ENCODE measurements at regions not wholly inside any gene's neighbourhood (a gene's known extent, or its start where the extent isn't known, plus 50 kb on each side); places are given as distances from the start of the nearest gene placed in this dataset.

GRCh38 chr9:82499337-82499736 is 510.8 kb downstream of the SPATA31D1 start:
- no peak overlapping the region for H3K9ac ChIP-seq (ENCODE audit: low read depth, low read length, poor library complexity, severe bottlenecking)
- no peaks in the 10 kb centered on the region for H3K79me2 ChIP-seq (ENCODE audit: insufficient read depth, low read length)
- H3K4me3 ChIP-seq (ENCODE audit: low read length, poor library complexity, severe bottlenecking) = no peak overlapping the region
- no peaks in the 10 kb centered on the region for H3F3A ChIP-seq (ENCODE audit: low read depth)
- no peaks in the 10 kb centered on the region for H4K20me1 ChIP-seq (ENCODE audit: insufficient read depth, low read length, poor library complexity, severe bottlenecking)
- no peaks in the 10 kb centered on the region for H3K27me3 ChIP-seq (ENCODE audit: insufficient read depth, low read length, poor library complexity, severe bottlenecking)
- no peaks in the 10 kb centered on the region for H3K9me3 ChIP-seq (ENCODE audit: insufficient read depth, low read depth, low read length)
- no peak overlapping the region for H2AFZ ChIP-seq (ENCODE audit: low read length)
- no peaks in the 10 kb centered on the region for H3K36me3 ChIP-seq (ENCODE audit: insufficient read depth, low read length)
- no peak overlapping the region for H3K4me2 ChIP-seq (ENCODE audit: low read depth, low read length, poor library complexity, severe bottlenecking)
- H3K9me2 ChIP-seq (replicated peaks; ENCODE audit: low read depth, low read length) = no peaks in the 10 kb centered on the region
- no peaks in the 10 kb centered on the region for H3K4me1 ChIP-seq (ENCODE audit: insufficient read depth, low read length, poor library complexity, severe bottlenecking)
- TF ChIP-seq, protein P1, sequence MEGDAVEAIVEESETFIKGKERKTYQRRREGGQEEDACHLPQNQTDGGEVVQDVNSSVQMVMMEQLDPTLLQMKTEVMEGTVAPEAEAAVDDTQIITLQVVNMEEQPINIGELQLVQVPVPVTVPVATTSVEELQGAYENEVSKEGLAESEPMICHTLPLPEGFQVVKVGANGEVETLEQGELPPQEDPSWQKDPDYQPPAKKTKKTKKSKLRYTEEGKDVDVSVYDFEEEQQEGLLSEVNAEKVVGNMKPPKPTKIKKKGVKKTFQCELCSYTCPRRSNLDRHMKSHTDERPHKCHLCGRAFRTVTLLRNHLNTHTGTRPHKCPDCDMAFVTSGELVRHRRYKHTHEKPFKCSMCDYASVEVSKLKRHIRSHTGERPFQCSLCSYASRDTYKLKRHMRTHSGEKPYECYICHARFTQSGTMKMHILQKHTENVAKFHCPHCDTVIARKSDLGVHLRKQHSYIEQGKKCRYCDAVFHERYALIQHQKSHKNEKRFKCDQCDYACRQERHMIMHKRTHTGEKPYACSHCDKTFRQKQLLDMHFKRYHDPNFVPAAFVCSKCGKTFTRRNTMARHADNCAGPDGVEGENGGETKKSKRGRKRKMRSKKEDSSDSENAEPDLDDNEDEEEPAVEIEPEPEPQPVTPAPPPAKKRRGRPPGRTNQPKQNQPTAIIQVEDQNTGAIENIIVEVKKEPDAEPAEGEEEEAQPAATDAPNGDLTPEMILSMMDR (conservative IDR thresholded peaks at IDR 0.05; ENCODE audit: low read length) = no peak
- no peak for TF ChIP-seq EZH2phosphoT487 (IDR thresholded peaks at IDR 0.05; ENCODE audit: borderline replicate concordance)

DNA sequence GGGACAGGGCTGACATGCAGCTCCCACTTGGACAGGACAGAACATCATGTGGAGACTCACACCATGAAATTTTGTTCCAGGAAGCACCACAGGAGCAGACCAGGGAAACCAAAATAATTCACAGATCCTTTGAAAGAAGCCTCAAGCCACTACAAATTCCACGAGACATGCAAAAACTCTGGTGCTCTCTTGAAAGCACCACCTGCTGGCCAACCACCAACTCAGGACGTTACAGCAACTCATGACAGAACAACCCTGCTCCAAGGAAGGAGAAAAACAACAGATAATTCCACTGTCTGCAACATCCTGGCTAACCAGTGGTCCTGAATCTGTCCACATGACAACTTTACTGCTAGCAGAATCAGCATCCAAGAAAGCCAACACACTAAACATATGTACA is 516.0 kb downstream of the SPATA31D1 start:
- Histone ChIP-seq H3K4me2 (ENCODE audit: low read depth, low read length, poor library complexity, severe bottlenecking) (no peak overlapping the region), H3K9me3 (ENCODE audit: insufficient read depth, low read depth, low read length) (peaks cover 13% of the 10 kb centered on the region; the same call in 1 of the 2 replicates), H3K4me1 (ENCODE audit: insufficient read depth, low read length, poor library complexity, severe bottlenecking) (no peaks in the 10 kb centered on the region), H4K20me1 (ENCODE audit: insufficient read depth, low read length, poor library complexity, severe bottlenecking) (no peaks in the 10 kb centered on the region), H3K79me2 (ENCODE audit: insufficient read depth, low read length) (no peaks in the 10 kb centered on the region), H2AFZ (ENCODE audit: low read length) (no peak overlapping the region), H3K36me3 (ENCODE audit: insufficient read depth, low read length) (no peaks in the 10 kb centered on the region), H3K9me2 (replicated peaks; ENCODE audit: low read depth, low read length) (no peaks in the 10 kb centered on the region), H3K27me3 (ENCODE audit: insufficient read depth, low read length, poor library complexity, severe bottlenecking) (no peaks in the 10 kb centered on the region), H3K9ac (ENCODE audit: low read depth, low read length, poor library complexity, severe bottlenecking) (no peak overlapping the region), H3K4me3 (ENCODE audit: low read length, poor library complexity, severe bottlenecking) (no peak overlapping the region), H3F3A (ENCODE audit: low read depth) (no peaks in the 10 kb centered on the region)
- no peak for TF ChIP-seq EZH2phosphoT487 (IDR thresholded peaks at IDR 0.05; ENCODE audit: borderline replicate concordance)
- TF ChIP-seq, protein P1 (conservative IDR thresholded peaks at IDR 0.05; ENCODE audit: low read length) = peak; percentile 39

GRCh38 chr9:82511626-82512025 is 523.1 kb downstream of the SPATA31D1 start:
- Histone ChIP-seq H3K79me2 (ENCODE audit: insufficient read depth, low read length) (no peaks in the 10 kb centered on the region), H3K9me2 (replicated peaks; ENCODE audit: low read depth, low read length) (no peaks in the 10 kb centered on the region), H3K36me3 (ENCODE audit: insufficient read depth, low read length) (no peaks in the 10 kb centered on the region), H4K20me1 (ENCODE audit: insufficient read depth, low read length, poor library complexity, severe bottlenecking) (no peaks in the 10 kb centered on the region), H3K9me3 (ENCODE audit: insufficient read depth, low read depth, low read length) (no peaks in the 10 kb centered on the region), H3K27me3 (ENCODE audit: insufficient read depth, low read length, poor library complexity, severe bottlenecking) (no peaks in the 10 kb centered on the region), H3K4me2 (ENCODE audit: low read depth, low read length, poor library complexity, severe bottlenecking) (no peak overlapping the region), H2AFZ (ENCODE audit: low read length) (no peak overlapping the region), H3F3A (ENCODE audit: low read depth) (no peaks in the 10 kb centered on the region), H3K4me3 (ENCODE audit: low read length, poor library complexity, severe bottlenecking) (no peak overlapping the region), H3K9ac (ENCODE audit: low read depth, low read length, poor library complexity, severe bottlenecking) (no peak overlapping the region), H3K4me1 (ENCODE audit: insufficient read depth, low read length, poor library complexity, severe bottlenecking) (no peaks in the 10 kb centered on the region)
- TF ChIP-seq, protein P1 (conservative IDR thresholded peaks at IDR 0.05; ENCODE audit: low read length) = no peak
- no peak for TF ChIP-seq EZH2phosphoT487 (IDR thresholded peaks at IDR 0.05; ENCODE audit: borderline replicate concordance)

All from Loucy (cell line).